GM21360 (cell line): ENCODE measurements at regions not wholly inside any gene's neighbourhood (a gene's known extent, or its start where the extent isn't known, plus 50 kb on each side); places are given as distances from the start of the nearest gene placed in this dataset.

Experiments
- ATAC-seq: cut with Tn5 transposase; IDR thresholded peaks from one replicate; pipeline ENCODE4 v1.9.1; 2021; ENCODE audit warnings: mild to moderate bottlenecking, moderate library complexity; ENCODE audit not compliant: unreplicated experiment

- no peak for ATAC-seq
These were observed 486.1 kb upstream of the NRP1 start for GRCh38 chr10:33820531-33820930.

GRCh38 chr10:33819206-33819605, 484.7 kb upstream of the NRP1 start:
- ATAC-seq = no peak

- ATAC-seq = no peak
These were observed 483.9 kb upstream of the NRP1 start for GRCh38 chr10:33818343-33818742.

DNA sequence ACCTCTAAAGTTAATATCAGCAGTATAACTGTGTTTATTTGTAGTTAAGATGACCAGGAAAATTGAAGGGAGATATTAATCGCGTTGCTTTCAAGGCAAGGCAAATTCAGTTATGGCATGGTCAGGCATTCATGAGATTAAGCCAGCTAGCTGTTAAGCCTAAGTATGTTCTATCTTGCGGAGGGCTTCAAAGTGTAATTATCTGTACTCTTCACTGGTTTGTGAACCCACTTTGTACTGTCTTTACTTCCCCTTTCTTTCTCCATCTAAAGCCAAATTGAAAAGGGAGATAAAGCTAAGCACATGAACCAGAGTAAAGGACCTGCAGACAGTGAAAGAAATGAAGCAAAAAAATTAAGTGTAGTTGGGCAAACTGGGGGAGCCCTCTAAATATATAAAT, 483.1 kb upstream of the NRP1 start:
- ATAC-seq = no peak

DNA sequence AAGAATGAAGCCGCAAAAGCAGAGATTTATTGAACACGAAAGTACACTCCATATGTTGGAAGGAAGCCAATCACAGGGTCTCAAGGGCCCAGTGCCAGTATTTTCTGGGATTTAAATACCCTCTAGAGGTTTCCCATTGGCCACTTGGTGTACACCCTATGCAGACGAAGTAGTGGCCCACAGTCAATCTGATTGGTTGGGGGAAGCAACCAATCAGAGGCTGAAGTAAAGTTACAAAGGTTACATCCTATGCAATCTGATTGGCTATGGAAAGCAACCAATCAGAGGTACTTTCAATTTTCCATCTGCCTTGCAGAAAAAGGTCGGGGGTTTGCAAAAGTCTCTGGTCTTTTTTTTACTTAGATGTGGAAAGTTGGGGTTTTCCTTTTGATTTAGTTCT, 481.3 kb upstream of the NRP1 start:
- ATAC-seq = no peak

GRCh38 chr10:33813871-33814270, 479.4 kb upstream of the NRP1 start:
- no peak for ATAC-seq

DNA sequence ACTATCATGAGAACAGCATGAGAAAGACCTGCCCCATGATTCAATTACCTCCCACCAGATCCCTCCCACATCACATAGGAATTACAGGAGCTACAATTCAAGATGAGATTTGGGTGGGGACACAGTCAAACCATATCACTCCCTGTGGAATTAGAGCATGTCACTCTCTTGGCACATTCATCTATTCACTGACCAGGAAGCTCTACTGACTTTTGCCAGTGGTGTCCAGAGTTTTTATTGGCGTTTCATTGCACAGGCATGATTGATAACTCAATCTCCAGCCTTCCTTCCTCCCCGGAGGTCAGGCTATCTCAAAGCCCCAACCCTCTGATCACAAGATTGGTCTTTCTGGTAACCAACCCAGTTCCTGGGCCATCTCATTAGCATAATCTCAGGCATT, 478.9 kb upstream of the NRP1 start:
- no peak for ATAC-seq

- ATAC-seq = no peak
These were observed 478.1 kb upstream of the NRP1 start for GRCh38 chr10:33812586-33812985.

DNA sequence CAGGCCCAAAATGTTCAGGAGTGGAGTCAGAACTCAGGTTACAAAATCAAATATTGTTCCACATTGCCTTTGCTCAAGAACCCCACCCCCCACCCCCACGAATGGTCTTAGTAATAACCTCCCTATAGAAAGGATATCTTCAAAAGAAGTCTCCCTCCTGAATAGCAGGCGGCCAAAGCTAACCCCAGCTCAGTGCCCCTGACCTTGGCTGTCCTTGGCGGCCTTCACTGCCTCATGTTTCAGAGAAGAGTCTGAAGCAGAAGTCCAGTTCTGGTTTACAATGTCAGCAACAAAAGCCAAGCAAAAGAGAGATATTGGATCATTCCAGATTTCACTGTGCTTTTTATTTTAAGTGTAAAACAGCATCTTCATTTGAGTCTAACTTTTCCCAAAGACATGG, 476.5 kb upstream of the NRP1 start:
- ATAC-seq = no peak

- no peak for ATAC-seq
These were observed 475.3 kb upstream of the NRP1 start for GRCh38 chr10:33809732-33810131.

GRCh38 chr10:33808475-33808874, 474.0 kb upstream of the NRP1 start:
- no peak for ATAC-seq

- ATAC-seq = no peak
These were observed 473.3 kb upstream of the NRP1 start for GRCh38 chr10:33807531-33808359.

DNA sequence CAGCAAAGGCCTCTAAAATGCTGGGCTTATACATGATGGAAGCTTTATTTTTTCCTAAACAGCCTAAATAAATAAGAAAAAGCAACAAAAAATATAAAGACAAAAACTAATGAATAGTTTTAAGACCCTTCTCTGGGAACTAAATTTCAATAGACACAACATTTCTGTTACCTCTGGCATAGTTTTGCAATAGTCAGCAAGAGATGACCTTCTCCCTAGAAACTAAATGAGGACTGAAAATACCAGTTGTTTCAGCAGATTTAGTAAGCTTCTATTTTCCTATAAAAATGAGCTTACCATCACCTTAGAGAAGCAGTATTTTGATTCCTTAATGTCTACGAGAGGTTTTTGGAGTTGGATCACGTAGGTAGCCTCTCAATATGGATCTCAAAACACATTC, 471.4 kb upstream of the NRP1 start:
- no peak for ATAC-seq

GRCh38 chr10:33804584-33804983, 470.1 kb upstream of the NRP1 start:
- ATAC-seq = no peak

DNA sequence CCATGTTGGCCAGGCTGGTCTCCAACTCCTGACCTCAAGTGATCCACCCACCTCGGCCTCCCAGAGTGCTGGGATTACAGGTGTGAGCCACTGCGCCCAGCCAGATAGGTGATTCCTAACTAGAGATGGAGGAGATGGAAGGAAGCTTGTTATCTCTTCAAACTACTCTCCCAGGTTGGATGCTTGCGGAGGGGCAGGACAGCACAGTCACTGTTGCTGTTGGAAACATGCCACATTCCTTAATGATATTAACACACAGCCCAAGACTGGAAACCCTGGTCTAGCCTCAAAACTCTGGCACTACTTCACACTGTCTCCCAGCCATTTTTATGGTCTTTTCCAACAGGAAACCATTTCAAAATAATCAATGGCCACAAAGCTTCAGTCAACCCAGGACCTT, 468.8 kb upstream of the NRP1 start:
- no peak for ATAC-seq

DNA sequence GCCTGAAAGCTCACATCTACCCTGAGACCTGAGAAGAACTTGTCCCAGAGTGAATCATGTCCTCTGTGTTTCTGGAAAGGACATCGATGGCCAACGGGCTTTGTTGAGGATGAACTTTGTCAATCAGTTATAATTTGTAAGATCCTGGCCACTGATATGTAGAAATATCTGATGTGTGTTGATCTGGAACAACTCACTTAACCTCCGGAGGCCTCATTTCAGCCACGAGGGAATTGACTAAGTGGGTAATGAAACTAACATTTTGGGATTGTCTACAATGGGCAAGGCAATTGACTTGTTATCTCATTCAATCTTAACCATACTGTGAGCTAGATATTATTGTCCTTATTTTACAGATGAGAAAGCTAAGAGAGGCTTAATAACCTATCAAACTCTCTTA, 468.1 kb upstream of the NRP1 start:
- ATAC-seq = no peak

GRCh38 chr10:33801705-33802104, 467.2 kb upstream of the NRP1 start:
- no peak for ATAC-seq

DNA sequence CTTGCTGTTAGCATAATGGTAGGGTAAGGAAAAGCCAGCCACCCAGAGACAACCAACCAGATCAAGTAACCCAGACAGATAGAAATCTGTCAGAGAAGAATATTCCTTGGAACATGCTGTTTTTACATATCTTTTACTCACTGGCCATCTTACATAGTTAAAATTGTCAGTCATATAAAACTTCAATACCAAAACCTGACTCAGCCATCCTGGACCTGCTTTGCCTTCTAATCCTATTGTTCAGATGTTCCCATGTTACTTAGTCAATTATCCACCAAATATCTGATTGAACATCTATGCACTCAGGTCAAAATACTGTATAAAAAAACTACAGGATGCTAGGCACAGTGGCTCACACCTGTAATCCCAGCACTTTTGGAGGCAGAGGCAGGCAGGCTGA, 466.5 kb upstream of the NRP1 start:
- ATAC-seq = no peak

- no peak for ATAC-seq
These were observed 466.1 kb upstream of the NRP1 start for GRCh38 chr10:33800545-33800944.

- no peak for ATAC-seq
These were observed 465.5 kb upstream of the NRP1 start for GRCh38 chr10:33799944-33800323.

DNA sequence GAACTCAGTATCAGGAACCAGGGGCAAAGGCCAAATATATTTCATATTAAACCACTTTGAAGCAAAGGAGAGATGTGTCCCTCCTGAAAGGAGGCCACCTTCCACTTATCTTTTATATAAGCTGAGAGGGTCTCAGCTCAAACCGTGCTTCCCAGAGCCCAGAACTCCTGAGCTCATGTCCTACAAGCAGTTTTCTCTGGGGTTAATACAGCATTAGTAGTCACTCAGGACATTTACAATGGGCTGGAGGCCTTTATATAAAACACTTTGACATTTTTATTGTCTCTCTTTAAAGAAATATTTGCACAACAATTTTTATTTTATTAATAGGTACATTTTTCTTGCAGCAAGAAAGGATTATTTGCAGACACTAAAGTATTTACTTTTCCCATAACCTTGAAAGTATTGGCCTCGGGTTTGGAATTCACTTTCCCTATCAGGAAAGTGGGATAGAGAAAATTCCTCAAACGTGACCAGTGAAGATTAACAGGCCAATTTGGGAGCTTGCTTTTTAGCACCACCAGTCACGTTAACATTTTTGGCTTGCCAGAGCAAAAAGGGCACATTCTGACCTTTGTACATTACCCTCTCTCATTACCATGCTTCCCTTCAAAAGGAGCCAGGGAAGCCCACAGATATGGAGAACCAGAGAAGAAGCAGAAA, 464.9 kb upstream of the NRP1 start:
- ATAC-seq = no peak

DNA sequence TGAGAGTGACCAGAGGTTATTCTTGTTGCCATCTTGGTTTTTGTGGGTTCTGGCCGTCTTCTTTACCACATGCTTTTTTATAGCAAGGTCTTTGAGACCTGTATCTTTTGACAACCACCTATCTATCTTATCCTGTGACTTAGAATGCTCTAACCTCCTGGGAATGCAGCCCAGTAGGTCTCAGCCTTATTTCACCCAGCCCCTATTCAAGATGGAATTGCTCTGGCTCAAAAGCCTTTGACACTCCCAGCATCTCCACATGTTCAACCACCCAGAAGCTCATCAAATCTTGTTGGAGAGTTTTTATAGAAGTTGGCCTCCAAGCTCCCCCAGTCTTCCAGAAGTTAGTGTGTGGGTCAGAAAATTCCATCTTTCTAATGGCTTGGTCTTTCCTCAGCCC, 464.3 kb upstream of the NRP1 start:
- no peak for ATAC-seq

DNA sequence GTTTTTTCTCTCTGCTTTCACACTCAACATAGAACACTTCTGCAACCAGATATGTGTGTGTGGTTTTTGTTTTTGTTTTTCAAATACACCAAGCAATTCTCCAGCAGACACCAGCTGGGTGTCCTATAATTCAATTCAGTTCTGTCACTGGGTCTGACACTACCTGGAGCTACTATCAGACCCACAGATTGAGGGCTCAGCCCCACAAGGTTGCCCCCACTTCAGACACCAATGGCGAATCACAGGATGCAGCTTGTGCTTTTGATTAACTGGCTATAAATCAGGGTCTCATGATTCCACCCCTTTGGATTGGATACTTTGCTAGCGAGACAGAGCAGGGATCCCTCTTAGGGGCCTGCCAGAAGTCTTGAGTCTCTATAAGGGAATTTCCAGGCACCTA, 462.2 kb upstream of the NRP1 start:
- no peak for ATAC-seq
